BLaER1 (cell line): ENCODE measurements at regions not wholly inside any gene's neighbourhood (a gene's known extent, or its start where the extent isn't known, plus 50 kb on each side); places are given as distances from the start of the nearest gene placed in this dataset.
"Not testable (repeated sequence)": the region's sequence is repeated elsewhere in the genome, so short reads cannot be mapped to it uniquely, and the experiment has no call there.

Source experiments
- H3K27ac ChIP-seq: shearing (Covaris generic); formaldehyde crosslinking; 2 replicates; pipeline ENCODE4 v1.8.1; 2022
- H3K27me3 ChIP-seq: shearing (Covaris generic); formaldehyde crosslinking; 2 replicates; pipeline ENCODE4 v1.8.1; 2022
- H3K36me3 ChIP-seq: shearing (Covaris generic); formaldehyde crosslinking; 2 replicates; pipeline ENCODE4 v1.8.1; 2022
- H3K4me1 ChIP-seq: shearing (Covaris generic); formaldehyde crosslinking; 2 replicates; pipeline ENCODE4 v1.8.1; 2022
- H3K4me2 ChIP-seq: shearing (Covaris generic); formaldehyde crosslinking; 2 replicates; pipeline ENCODE4 v1.8.1; 2022
- H3K4me3 ChIP-seq: shearing (Covaris generic); formaldehyde crosslinking; 2 replicates; pipeline ENCODE4 v1.8.1; 2022
- H3K9ac ChIP-seq: shearing (Covaris generic); formaldehyde crosslinking; 2 replicates; pipeline ENCODE4 v1.8.1; 2022
- H3K9me3 ChIP-seq: shearing (Covaris generic); formaldehyde crosslinking; 2 replicates; pipeline ENCODE4 v1.8.1; 2022
- H4K20me1 ChIP-seq: shearing (Covaris generic); formaldehyde crosslinking; 2 replicates; pipeline ENCODE4 v1.8.1; 2022
- Cebpa-rat ChIP-seq: shearing (Covaris generic); IDR thresholded peaks from 2 replicates; pipeline ENCODE4 v1.8.1; 2022

DNA sequence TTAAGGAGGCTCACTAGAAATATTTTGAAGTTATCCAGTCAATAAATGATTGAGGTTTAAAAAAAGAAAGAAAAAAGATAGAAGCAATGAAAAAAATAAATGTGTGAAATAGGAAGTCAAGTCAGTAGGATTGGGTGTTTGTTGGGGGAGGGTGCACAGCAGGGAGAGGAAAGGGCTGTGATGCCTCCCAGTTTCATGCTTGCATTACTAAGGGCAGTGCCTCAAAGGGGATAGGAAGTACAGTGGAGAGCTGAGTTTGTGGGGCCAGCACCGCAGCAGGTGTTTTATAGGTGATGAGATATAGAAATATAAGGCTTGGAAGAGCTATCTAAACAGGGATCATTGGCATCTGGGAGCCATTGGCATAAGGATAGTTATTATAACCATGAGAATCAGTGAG is 919.2 kb downstream of the STIM2 start:
- Histone ChIP-seq H3K27me3 (no peaks in the 10 kb centered on the region), H3K9me3 (no peaks in the 10 kb centered on the region), H4K20me1 (no peaks in the 10 kb centered on the region), H3K4me1 (no peaks in the 10 kb centered on the region), H3K36me3 (no peaks in the 10 kb centered on the region), H3K4me3 (no peak overlapping the region), H3K9ac (no peak overlapping the region), H3K4me2 (no peak overlapping the region), H3K27ac (no peak overlapping the region)
- TF ChIP-seq Cebpa-rat = no peak

DNA sequence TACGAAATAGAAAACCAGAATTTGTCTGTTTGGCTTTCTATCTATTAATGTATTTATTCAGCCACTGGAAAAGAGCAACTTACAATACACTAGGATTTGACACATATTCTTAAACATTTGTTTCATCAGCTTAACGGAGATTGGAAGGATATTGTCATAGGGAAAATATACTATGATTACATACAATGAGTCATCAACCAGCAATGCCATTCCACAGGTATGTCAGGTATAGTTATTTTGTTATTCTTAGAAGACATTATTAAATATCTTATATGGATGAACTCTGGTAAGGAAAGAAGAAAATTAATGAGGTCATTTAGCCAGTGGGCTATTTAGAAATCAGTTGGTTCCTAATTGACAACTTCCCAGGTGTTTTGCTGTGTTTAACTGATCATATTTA is 926.6 kb downstream of the STIM2 start:
- Histone ChIP-seq H3K4me3 (no peak overlapping the region), H3K4me1 (no peaks in the 10 kb centered on the region), H4K20me1 (no peaks in the 10 kb centered on the region), H3K4me2 (no peak overlapping the region), H3K27ac (no peak overlapping the region), H3K36me3 (no peaks in the 10 kb centered on the region), H3K27me3 (no peaks in the 10 kb centered on the region), H3K9ac (no peak overlapping the region), H3K9me3 (no peaks in the 10 kb centered on the region)
- no peak for TF ChIP-seq Cebpa-rat

DNA sequence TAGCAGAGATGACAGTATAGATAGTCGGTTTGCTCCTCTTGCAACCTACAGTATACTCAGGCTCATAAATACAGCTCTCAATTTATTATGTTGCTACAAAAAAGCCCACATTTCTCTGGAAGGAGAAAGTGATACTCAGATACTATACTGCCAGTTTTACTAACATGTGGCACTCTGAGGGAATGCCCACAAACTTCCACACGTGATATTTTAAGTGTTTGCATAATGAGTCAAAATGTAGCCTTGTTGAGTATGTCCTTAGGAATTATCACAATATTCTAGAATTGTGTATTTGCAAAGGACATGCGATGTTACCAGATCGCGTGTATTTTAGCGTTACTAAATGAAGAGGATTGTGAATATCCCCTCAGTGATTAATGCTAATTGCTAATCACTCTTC is 929.1 kb downstream of the STIM2 start:
- Histone ChIP-seq H3K4me3 (no peak overlapping the region), H3K27me3 (no peaks in the 10 kb centered on the region), H3K4me1 (no peaks in the 10 kb centered on the region), H3K4me2 (no peak overlapping the region), H3K9ac (no peak overlapping the region), H3K27ac (no peak overlapping the region), H3K9me3 (no peaks in the 10 kb centered on the region), H4K20me1 (no peaks in the 10 kb centered on the region), H3K36me3 (no peaks in the 10 kb centered on the region)
- no peak for TF ChIP-seq Cebpa-rat

GRCh38 chr4:27790911-27791310 is 930.3 kb downstream of the STIM2 start:
- H4K20me1 ChIP-seq = no peaks in the 10 kb centered on the region
- H3K4me2 ChIP-seq = no peak overlapping the region
- no peak overlapping the region for H3K4me3 ChIP-seq
- no peaks in the 10 kb centered on the region for H3K27me3 ChIP-seq
- H3K27ac ChIP-seq = no peak overlapping the region
- H3K9me3 ChIP-seq = no peaks in the 10 kb centered on the region
- no peaks in the 10 kb centered on the region for H3K36me3 ChIP-seq
- TF ChIP-seq Cebpa-rat = no peak
- H3K4me1 ChIP-seq = no peaks in the 10 kb centered on the region
- no peak overlapping the region for H3K9ac ChIP-seq

GRCh38 chr4:27791640-27792039 is 931.0 kb downstream of the STIM2 start:
- TF ChIP-seq Cebpa-rat = no peak
- H3K9me3 ChIP-seq = no peaks in the 10 kb centered on the region
- H3K36me3 ChIP-seq = no peaks in the 10 kb centered on the region

DNA sequence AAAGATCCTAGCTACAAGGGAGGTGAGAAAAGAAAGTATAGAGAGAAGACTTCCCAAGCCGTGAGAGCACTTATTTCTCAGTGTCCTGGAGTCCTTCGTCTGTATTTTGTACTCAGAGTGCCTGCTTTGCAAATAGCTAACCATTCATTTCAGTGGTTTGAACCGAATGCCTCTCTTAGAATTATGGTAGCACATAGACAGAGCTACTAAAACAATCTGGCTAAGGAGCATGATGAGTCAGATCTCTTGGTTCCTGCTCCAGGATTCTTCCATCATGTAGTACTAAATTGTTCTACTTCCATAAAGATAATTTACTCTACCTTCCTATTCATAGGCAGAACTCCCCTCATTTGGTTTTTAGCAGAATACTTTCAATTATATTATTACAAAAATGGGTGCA is 946.6 kb downstream of the STIM2 start:
- Histone ChIP-seq H3K27ac (no peak overlapping the region), H3K4me1 (no peaks in the 10 kb centered on the region), H3K36me3 (no peaks in the 10 kb centered on the region), H3K4me3 (no peak overlapping the region), H3K9ac (no peak overlapping the region), H3K4me2 (no peak overlapping the region), H3K9me3 (no peaks in the 10 kb centered on the region), H4K20me1 (no peaks in the 10 kb centered on the region), H3K27me3 (no peaks in the 10 kb centered on the region)
- no peak for TF ChIP-seq Cebpa-rat

More at GRCh38 chr4:27791640-27792039, 931.0 kb downstream of the STIM2 start:
- H3K4me3 ChIP-seq = no peak overlapping the region
- no peaks in the 10 kb centered on the region for H3K27me3 ChIP-seq
- no peak overlapping the region for H3K27ac ChIP-seq
- no peak overlapping the region for H3K9ac ChIP-seq
- no peaks in the 10 kb centered on the region for H4K20me1 ChIP-seq
- H3K4me2 ChIP-seq = no peak overlapping the region
- no peaks in the 10 kb centered on the region for H3K4me1 ChIP-seq

GRCh38 chr4:27811948-27812347 is 951.3 kb downstream of the STIM2 start:
- H3K4me1 ChIP-seq = no peaks in the 10 kb centered on the region
- H3K36me3 ChIP-seq = no peaks in the 10 kb centered on the region
- H3K27ac ChIP-seq = no peak overlapping the region
- H3K9me3 ChIP-seq = 0 out of 2 replicates have a peak, but pooled peaks cover under 1% of the 10 kb centered on the region
- no peaks in the 10 kb centered on the region for H3K27me3 ChIP-seq
- H3K4me3 ChIP-seq = no peak overlapping the region
- TF ChIP-seq Cebpa-rat = no peak
- H3K4me2 ChIP-seq = no peak overlapping the region
- H4K20me1 ChIP-seq = no peaks in the 10 kb centered on the region
- H3K9ac ChIP-seq = no peak overlapping the region

DNA sequence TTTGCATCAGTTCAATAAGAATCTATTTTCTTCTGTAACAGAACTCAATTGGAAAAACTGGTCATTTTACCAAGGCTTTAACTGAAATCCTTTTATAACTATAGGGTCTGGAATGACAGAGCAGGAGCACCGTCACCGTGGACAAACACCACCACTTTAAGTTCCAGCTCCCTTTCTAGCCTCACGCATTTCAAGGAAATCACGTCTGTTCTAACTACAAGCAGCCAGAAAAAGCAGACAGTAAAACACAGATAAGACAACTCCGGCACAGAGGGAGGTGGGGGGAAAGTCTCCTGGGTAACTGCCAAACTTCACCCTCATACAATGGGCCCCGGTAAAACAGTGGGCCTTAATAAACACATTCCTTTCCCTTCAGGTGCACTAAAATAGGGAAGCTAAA is 952.6 kb downstream of the STIM2 start:
- not testable (repeated sequence) for H3K9ac ChIP-seq, H3K9me3 ChIP-seq, H3K27me3 ChIP-seq, H3K4me1 ChIP-seq, H3K27ac ChIP-seq, H4K20me1 ChIP-seq, H3K4me3 ChIP-seq, H3K4me2 ChIP-seq, H3K36me3 ChIP-seq

DNA sequence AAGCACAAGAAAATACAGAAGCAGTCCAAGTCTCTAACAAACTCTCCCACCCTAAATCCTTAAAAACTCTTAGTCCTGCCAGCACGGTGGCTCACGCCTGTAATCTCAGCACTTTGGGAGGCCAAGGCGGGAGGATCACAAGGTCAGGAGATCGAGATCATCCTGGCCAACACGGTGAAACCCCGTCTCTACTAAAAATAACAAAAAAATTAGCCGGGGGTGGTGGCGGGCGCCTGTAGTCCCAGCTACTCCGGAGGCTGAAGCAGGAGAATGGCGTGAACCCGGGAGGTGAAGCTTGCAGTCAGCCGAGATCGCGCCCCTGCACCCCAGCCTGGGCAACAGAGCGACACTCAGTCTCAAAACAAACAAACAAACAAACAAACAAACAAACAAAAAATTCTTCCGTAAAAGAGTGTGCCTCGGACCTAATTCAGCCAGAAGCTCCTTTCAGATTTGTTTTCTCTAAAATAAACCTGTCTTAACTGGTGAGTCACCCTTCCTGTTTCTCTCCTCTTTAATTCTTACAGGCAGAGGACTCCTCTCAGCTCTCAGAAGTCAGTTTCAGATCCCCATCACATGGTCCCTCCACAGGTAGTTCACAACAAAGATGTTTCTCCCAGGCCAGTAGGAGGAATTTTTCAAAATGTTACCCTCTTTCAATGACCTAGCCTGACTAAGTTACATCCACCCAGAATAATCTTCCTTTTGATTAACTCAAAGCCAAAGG is 953.2 kb downstream of the STIM2 start:
- H3K9me3 ChIP-seq, H3K27me3 ChIP-seq, H3K27ac ChIP-seq, H3K4me3 ChIP-seq, H4K20me1 ChIP-seq, H3K4me2 ChIP-seq, H3K36me3 ChIP-seq, H3K4me1 ChIP-seq, H3K9ac ChIP-seq: not testable (repeated sequence)

DNA sequence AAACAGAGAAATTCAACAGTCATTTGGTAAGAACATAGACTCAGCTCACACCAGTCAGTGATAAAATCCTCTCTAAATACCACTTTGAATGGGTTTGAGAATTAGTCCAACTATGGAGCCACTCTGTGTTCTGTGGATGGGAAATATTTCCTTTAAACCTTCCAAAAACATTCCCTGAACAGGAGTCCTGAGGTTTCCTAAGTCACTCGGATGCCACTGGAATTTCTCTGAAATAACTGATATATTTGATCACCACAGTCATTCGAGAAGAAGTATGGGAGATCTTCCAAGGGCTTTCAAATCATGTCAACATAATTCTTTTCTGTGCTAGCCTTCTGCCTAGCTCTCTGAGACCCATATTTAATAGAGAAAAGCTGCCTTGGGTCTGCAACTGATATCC is 958.6 kb downstream of the STIM2 start:
- Histone ChIP-seq H3K27me3 (no peaks in the 10 kb centered on the region), H3K9ac (no peak overlapping the region), H3K4me3 (no peak overlapping the region), H4K20me1 (no peaks in the 10 kb centered on the region), H3K36me3 (no peaks in the 10 kb centered on the region), H3K4me2 (no peak overlapping the region), H3K4me1 (no peaks in the 10 kb centered on the region), H3K9me3 (0 out of 2 replicates have a peak, but pooled peaks cover 5% of the 10 kb centered on the region), H3K27ac (no peak overlapping the region)
- TF ChIP-seq Cebpa-rat = no peak

DNA sequence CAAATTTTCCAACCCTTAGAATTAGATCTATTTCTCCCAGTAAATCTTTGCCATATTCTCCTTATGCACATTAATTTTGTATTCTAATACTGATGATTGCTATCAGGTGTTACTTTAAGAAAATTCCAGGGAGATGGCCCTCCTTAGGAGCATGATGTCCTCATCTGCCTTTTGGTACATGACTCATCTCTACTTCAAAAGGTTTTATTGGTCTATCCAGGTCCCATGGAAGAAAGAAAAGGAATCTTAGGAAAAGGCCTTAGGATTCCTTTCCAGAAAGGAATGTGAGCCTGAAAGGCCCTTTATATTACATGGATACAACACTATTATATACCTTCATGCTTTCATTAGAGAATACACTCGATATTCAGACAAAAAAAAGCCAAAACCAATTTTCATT is 968.2 kb downstream of the STIM2 start:
- no peak for TF ChIP-seq Cebpa-rat
- no peaks in the 10 kb centered on the region for H3K4me1 ChIP-seq
- H3K27ac ChIP-seq = no peak overlapping the region
- H3K36me3 ChIP-seq = no peaks in the 10 kb centered on the region
- no peaks in the 10 kb centered on the region for H3K9me3 ChIP-seq
- no peak overlapping the region for H3K9ac ChIP-seq
- H4K20me1 ChIP-seq = no peaks in the 10 kb centered on the region
- H3K27me3 ChIP-seq = no peaks in the 10 kb centered on the region
- H3K4me2 ChIP-seq = no peak overlapping the region
- H3K4me3 ChIP-seq = no peak overlapping the region
